LNCAP (cell line): ENCODE measurements at regions not wholly inside any gene's neighbourhood (a gene's known extent, or its start where the extent isn't known, plus 50 kb on each side); places are given as distances from the start of the nearest gene placed in this dataset.

Experiments used
- CTCF ChIP-seq: fragments of 450-650 bp; IDR thresholded peaks from 2 replicates; pipeline ENCODE4 v1.5.1; 2017; ENCODE audit warnings: mild to moderate bottlenecking

- TF ChIP-seq CTCF, result no peak
Measured at GRCh38 chr18:11496526-11497172, 112.7 kb upstream of the SLC35G4 start.

DNA sequence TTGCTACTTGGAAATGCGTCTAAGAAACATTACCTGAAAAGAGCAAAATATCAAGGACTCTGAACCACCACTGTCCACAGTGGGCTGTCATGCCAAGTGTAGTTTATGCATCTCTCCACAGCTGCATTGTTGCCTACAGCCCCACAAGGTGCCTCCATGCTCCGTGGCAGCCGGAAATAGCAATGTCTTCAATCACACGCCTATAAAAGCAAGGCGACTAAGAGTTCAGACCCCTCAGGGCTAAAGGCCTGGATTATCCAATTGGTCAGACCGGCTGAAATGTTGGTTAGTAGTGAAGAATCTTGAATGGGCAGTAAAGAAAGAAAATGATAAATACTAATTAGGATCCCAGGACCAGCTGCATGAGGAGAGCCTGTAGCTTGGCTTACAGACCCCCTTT, 114.0 kb upstream of the SLC35G4 start:
- TF ChIP-seq CTCF, result no peak

GRCh38 chr18:11494107-11494506, 115.3 kb upstream of the SLC35G4 start:
- TF ChIP-seq CTCF, result no peak

- TF ChIP-seq CTCF, result no peak
Measured at GRCh38 chr18:11489266-11489899, 120.0 kb upstream of the SLC35G4 start.

- TF ChIP-seq CTCF, result no peak
Measured at GRCh38 chr18:11488175-11488574, 121.2 kb upstream of the SLC35G4 start.

- no peak for TF ChIP-seq CTCF
Measured at GRCh38 chr18:11487390-11487789, 122.0 kb upstream of the SLC35G4 start.

DNA sequence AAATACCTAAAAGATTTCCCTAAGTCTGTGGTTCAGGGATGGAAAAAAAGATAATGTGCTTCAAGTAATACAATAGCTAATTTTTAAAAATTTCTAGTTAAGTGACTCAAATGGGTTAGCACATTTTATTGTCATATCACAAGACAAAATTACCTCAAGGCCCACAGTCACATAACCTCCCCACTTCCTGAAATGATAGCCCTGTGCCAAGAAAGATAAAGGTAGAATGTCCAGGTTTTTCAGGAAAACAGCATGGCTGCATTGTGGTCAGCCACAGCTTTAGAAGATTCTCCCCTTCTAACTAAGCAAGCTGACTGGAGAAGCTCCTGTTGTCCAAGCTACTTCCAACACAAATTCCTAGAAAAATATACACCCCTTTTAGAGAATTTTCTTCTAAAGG, 127.1 kb upstream of the SLC35G4 start:
- TF ChIP-seq CTCF, result no peak

GRCh38 chr18:11480692-11481091, 128.7 kb upstream of the SLC35G4 start:
- no peak for TF ChIP-seq CTCF
